Colon (tissue), 2 donors: ENCODE measurements at regions not wholly inside any gene's neighbourhood (a gene's known extent, or its start where the extent isn't known, plus 50 kb on each side); places are given as distances from the start of the nearest gene placed in this dataset.

Source experiments
- FAIRE-seq: peaks from 2 replicates; lab custom pipeline; 2012; peaks lifted over from hg19 to GRCh38; lab: Jason Lieb, UNC
- donor health status: control.
- donor health status: control.

GRCh38 chr15:87631093-87631492 lies 625.4 kb downstream of the NTRK3 start:
- FAIRE-seq, result no peak

GRCh38 chr15:87628311-87628710 lies 628.2 kb downstream of the NTRK3 start:
- no peak for FAIRE-seq

GRCh38 chr15:87626860-87627259 lies 629.7 kb downstream of the NTRK3 start:
- FAIRE-seq, result no peak

DNA sequence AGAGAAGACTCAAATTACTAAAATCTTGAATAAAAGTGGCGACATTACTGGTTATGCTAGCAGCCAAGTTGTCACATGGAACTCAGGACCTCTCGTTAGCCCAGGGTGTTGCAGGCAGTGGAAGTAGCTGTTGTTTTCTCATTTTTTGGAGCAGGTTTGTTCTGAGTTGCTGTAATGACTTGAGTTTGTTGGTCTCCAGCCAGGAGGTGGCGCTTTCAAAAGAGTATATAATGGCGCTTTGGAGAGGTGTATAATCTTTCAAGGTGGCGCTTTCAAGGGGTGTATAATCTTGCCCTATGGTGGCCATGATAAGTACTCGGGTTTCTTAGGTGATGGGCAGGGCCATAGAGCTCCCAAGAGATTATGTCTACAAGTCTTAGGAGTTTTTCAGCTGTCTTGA lies 632.7 kb downstream of the NTRK3 start:
- no peak for FAIRE-seq

GRCh38 chr15:87620393-87620792 lies 636.1 kb downstream of the NTRK3 start:
- FAIRE-seq, result no peak

DNA sequence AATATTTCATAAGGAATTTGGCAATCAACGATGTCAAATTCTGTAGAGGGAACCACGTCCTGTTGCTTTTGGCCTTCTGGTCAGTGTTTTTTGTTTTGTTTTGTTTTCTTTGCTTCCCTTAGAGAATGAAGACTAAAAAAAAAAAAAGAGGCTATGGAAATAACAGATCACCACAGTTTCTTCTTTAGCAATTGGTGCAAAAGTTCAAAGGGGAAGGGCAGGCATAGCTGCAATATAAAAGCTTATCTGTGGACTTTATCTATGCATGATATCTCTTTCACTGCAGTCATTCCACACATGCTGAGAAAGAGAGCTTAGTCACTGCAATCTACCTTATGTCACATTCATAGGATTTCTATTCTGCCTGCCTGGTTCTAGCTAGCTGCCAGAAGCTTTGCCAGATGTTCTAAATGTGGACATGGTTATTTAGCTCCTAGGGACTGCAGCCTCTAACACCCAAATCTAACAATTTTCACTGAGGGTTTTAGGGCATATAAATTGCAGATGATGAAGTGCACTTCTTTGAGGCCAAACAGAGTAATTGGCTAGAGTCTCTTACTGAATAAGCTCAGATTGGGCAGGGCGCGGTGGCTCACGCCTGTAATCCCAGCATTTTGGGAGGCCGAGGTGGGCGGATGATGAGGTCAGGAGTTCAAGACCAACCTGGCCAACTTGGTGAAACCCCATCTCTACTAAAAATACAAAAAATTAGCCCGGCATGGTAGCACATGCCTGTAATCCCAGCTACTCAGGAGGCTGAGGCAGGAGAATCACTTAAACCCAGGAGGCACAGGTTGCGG lies 637.2 kb downstream of the NTRK3 start:
- FAIRE-seq, result no peak

DNA sequence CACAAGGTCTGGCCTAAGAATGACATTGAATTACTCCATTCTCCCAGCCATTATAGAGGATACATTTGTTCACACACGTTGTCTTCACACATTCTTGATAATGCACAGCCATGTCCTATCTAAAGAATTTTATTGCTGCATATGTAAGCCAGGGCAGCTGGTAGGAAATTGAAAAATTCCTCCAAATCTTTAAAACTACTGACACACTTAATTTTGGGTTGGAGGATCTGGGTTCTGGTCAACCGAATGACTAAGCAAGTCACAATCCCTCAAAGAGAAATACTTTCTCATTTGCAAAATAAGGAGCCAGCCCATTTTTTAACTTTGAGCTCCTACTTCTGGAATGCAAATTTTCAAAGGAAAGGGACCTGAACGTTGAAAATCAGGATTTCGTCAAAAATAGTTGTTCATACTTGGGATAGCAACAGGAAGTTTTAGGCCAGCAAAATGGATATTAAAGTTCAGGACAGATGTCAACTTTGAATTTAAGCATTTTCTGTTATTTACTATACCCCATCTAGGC lies 638.3 kb downstream of the NTRK3 start:
- no peak for FAIRE-seq

GRCh38 chr15:87614704-87615103 lies 641.8 kb downstream of the NTRK3 start:
- FAIRE-seq, result no peak

DNA sequence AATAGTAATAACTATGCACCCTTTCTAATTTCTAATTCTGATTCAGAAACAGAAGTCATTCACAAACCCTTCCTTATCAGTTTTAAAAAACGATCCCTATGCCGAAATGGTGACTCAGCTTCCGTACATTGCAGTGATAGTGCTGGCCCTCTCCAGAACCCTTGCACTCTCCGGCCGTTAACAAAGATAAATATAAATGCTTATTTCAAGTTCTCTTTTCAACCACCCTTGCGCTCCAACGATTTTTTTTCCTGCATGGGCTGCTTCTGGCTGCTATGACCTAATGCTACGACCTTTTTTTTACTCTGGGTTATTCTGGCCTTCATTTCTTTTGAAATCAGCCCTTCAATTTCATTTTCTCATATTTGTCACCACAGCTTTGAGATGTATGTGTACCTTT lies 646.2 kb downstream of the NTRK3 start:
- no peak for FAIRE-seq

- FAIRE-seq, result no peak
Observed at GRCh38 chr15:87609894-87610293, 646.6 kb downstream of the NTRK3 start.

DNA sequence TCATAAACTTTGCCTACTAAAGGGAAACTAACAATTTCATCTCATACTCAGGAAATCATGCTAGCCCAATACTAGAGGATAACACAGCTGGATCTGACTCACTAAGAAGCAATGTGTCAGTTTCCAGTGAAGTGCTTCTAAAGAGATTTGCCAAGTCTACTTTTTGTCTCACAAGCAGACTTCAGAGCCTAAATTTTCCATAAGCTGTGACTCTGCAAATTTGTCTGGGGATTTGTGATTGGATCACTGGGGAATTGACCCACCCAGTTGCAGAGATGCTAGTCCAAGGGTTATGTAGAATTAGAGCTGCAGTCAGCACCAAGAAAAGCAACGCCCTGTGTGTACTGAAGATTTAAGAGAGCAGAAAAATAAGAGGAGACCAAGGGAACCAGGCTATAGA lies 647.1 kb downstream of the NTRK3 start:
- FAIRE-seq, result no peak

GRCh38 chr15:87608238-87609028 lies 648.1 kb downstream of the NTRK3 start:
- FAIRE-seq, result no peak

GRCh38 chr15:87606971-87607370 lies 649.6 kb downstream of the NTRK3 start:
- no peak for FAIRE-seq

GRCh38 chr15:87604857-87605446 lies 651.6 kb downstream of the NTRK3 start:
- FAIRE-seq, result no peak

- no peak for FAIRE-seq
Observed at GRCh38 chr15:87602371-87602770, 654.2 kb downstream of the NTRK3 start.

DNA sequence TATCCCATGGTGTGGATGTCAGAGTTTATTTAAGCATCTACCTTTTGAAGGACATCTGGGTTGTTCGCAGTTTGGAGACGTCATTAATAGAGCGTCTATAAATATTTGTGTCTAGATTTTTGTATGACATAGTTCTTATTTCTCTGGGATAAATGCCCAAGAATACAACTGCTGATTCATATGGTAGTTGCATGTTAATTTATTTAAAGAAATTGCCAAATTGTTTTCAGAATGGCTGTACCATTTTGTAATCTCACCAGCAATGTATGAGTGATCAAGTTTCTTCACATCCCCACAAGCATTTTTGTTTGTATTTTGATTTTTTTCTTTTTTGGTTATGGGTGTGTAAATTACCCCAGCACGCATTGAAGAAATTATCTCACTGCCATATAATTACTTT lies 656.9 kb downstream of the NTRK3 start:
- FAIRE-seq, result no peak

- FAIRE-seq, result no peak
Observed at GRCh38 chr15:87597346-87598052, 659.0 kb downstream of the NTRK3 start.

GRCh38 chr15:87591582-87591981 lies 665.0 kb downstream of the NTRK3 start:
- FAIRE-seq, result no peak

- FAIRE-seq, result no peak
Observed at GRCh38 chr15:87591042-87591441, 665.5 kb downstream of the NTRK3 start.

DNA sequence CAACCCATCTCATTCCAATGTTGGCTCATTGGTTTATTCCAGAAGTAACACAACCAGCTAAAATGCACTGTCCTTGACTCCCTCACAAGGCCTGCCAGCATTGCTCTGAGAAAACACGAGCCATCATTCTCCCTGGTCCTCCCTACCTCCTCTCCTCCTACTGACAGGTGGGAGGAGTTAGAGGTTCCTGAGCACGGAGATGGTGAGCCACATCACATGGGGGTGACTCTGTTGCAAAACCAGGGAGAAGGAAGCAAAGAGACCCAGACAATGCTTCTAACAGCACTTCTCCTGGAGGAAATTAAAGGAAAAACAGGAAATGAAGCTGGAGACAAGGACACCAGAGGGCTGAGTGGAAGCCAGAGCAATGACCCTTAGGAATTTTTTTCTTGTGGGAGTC lies 667.4 kb downstream of the NTRK3 start:
- no peak for FAIRE-seq

DNA sequence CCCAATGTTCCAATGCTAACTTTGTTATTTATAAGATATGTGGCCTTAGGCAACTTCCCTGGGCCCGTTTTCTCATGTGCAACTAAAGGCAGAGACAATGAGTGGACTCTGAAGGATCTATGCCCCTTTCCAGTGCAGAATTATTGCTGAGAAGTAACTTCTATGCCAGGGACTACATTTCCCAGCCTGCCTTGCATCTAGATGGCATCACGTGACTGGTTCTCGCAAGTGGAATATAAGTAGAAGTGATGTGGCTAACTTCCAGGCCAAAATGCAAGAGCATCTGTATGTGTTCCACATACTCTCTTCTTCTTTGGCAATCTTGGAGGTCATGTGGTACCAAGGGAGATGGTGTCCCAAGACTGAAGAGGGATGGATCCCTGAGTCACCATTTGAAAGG lies 674.4 kb downstream of the NTRK3 start:
- no peak for FAIRE-seq

- FAIRE-seq, result no peak
Observed at GRCh38 chr15:87579537-87579936, 677.0 kb downstream of the NTRK3 start.
